HG02642 (cell line): ENCODE measurements at regions not wholly inside any gene's neighbourhood (a gene's known extent, or its start where the extent isn't known, plus 50 kb on each side); places are given as distances from the start of the nearest gene placed in this dataset.
A peak's percentile ranks its signal among the peaks of the same experiment; 100 is the strongest.

Experiments
- ATAC-seq: cut with Tn5 transposase; IDR thresholded peaks from one replicate; pipeline ENCODE4 v1.9.1; 2021; ENCODE audit warnings: mild to moderate bottlenecking; ENCODE audit not compliant: unreplicated experiment, poor library complexity

DNA sequence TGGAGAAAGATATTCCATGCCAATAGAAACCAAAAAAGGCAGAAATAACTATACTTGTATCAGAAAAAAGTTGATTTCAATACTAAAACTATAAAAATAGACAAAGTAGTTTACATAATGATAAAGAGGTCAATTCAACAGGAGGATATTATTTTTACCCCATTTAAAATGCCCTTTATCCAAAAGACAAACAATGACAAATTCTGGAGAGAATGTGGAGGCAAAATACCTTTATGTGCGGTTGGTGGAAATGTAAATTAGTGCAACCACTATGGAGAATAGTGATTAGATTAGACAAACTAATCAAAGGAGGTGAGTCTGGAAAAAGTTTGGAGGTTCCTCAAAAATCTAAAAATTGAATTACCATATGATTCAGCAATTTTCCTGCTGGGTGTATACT lies 1262.3 kb downstream of the GRIK2 start:
- no peak for ATAC-seq

DNA sequence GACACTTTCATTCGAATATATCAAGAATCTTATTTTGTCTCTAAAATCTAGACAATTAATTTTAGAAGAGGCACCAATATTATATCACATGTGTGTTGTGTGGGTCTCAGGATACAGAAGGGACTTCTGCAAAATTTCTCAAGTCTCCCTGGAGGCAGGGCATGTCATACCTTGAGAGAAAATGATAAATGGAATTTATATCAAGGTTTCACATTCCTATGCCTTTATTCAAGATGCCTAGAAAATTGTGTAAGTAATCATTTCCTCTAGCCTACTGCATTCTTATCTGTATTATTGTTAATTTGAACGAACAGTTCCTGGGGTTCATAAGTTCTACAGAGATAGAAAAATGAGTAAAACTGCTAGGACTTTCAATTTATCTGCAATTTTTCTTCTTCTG lies 1247.9 kb downstream of the GRIK2 start:
- no peak for ATAC-seq

DNA sequence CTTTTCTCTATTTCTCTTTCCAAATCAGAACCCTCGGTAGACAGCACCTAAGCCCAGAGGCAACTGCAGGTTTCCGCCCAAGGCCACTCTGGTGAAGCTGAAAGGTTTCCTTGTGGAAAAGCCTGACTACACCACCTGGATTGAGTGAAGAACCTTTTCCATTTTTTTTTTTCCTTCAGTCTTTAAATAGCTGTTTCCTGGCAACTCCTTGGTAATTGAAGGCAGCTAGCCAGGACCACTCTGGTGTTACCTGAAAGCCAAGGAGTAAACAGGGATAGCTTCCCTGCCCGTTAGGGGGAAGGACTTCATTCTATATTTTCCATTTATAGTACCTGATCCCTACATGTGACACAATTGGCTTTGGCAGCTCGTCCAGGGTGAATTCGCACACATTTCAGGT lies 1238.4 kb downstream of the GRIK2 start:
- ATAC-seq = no peak

DNA sequence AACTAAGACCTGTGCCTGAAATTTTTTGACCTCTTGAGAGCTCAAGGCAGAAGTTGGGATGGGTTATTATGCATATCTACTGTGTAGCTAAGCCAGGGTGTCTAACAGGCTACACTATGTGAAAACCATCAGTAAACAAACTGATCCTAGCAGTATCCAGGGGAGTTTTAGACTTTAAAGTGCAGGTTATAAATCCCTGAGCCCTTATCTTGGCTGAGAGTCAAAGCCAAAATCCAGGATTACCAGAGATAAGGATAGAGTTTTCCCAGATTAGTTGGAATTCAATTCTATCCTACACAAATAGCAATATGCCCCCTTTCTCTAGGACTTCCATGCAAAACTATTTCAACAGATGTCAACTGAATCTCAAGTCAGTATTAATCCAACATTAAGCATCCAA lies 1229.7 kb downstream of the GRIK2 start:
- no peak for ATAC-seq

DNA sequence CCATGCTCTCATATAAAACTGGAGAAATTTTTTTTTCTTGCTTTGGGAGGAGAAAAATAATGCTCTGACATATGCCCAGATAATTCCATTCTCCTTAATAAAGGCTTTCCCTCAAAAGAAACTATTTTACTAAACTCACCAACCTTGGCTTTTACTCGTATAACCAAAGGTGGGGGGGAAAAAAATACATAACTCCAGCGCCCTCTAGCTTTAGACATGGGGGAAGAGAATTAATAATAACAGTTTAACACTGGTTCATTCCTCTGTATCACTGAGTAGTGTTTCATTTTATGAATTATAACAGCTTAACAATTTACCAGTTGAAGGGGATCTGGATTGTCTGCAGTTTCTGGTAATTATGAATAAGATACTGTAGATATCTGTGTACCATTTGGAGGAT lies 1226.1 kb downstream of the GRIK2 start:
- no peak for ATAC-seq

DNA sequence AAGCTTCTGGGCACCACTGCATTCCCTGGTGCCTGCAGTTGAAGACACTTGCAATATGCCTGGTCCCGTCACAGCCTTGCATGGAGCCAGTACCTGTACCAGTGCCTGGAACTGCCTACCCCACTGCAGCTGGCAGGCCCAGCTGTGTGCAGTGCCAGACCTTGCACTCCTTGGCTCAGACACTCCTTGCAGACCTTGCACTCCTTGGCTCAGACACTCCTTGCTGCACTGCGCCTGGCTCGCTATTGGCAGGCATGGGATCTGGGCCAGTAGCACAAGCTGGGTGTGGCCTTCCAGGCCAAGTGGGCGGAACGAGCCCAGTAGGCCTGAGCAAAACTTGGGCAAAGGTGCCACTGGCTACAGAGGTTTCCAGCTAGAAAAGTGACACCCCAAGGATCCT lies 1189.1 kb downstream of the GRIK2 start:
- ATAC-seq = no peak

DNA sequence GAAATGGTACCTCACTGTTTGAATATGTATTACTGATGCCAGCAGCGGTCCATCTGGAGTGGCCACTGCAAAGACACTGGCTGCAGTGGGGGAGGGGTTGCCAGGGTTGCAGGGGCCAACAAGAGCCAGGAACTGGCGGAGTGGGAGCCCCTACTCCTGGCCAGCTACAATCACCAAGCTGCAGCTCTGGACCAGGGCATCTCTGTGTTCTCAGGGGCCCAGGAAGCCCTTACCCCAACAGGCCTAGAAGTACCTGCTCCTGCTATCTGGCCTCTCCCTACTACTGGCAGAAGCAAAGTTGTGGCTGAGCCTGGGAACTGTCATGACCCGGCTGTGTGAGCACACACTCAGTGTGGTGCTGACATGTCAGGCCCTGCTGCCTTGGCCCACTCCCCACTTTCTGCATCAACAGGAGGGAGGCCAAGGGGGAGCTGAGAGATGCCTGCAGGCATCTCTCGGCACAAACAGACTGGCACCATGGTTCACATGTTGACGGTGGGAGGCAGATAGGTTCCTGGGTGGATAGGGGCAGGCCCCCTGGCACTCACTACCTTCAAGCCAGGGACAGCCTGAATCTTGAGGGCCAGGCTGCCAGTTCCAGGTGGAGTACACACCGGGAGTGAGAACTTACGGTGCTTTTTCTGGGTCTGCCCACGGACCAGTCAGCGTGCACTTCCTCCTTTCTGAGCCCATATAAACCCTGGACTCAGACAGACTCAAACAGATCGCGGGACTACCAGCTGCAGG lies 1188.0 kb downstream of the GRIK2 start:
- no peak for ATAC-seq

DNA sequence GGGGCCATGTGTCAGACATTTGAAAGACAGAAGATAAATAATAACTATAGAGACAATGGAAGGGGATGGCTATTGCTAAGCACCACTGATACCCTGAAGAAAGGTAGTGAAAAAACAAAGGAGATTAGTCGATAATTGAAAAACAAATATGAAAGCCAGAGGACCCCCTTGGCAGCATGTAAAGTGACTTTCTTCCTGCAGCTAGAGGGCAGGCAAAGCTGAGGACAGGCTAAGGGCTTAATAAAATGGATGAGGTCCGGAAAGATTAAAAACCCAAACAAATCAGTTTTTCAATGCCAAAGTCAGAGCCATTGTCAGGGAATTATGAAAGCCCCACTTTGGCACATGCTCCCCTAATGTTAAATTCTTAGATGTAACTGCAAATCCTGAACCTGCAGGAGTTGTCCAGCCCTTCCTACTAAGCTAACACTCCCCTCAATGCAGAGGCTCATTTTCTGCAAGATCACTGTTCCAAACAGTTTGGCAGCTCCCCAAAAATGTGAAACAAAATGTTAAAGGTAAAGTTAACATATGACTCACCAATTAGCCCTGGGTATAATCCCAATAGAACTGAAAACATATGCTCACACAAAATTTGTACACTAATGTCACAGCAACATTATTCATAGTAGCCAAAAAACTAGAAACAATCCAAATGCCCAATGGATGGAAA lies 1177.9 kb downstream of the GRIK2 start:
- no peak for ATAC-seq

DNA sequence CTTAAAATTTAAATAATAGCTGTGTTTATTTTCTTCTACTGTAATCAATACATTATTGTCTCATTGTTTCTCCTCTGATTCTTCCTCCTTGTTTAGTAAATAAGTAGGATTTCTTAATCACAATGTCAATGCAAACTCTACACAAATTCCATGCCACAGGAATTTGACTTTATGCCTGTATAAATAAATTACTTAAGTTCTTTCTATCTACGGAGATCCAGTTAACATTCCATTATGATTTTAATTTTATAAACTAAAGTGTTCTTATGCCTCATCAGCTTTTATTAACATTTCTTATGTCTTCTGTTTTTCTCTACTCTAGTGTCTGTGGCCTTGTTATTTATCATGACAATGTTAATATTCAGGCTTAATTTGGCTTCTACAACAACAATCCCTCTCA lies 1169.2 kb downstream of the GRIK2 start:
- ATAC-seq = no peak

DNA sequence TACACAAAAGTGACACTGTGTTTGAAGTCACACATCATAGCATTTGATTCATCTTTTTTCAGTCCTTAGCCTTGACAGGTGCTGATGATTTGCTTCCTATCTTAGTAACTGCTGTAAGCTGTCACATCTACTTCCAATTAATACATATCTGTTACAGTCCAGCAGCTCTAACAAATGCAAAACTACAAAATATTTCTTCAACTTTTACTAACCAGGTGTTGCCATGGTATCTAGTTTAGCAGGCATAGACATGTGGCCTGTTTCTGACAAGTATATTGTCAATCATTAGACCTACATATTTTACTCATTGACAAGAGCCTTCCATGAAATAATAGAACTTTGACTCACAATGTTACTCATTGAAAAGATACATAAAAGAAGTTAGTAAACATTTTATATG lies 1159.7 kb downstream of the GRIK2 start:
- ATAC-seq = no peak

DNA sequence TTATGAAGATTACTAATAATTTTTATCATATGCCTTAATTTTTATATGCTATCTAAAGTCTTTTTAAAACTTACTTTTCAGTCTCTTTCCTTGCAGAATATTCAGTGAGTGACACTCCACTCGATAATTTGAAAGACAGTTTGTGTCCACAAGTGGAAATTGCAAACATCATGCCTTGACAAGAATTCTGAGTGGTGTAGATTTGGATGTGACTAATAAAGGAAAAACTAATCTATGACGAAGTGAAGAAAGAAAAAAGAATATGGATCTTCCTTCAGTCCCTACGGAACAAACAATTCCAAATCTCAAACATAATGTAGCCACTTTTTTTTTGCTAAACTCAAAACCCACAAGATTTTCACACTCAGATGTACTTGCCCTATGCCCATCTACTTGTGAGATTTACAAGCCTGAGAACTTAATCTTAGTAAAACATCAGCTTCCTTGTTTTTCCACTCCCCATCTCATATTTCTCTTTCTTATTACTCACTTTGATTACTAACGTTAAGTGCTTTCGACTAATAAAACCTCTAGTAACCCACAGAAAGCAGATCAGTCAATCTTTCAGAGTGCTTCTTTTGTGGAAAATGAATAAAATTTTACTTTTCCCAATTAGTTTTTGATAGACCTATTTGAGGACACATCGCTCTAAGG lies 1155.8 kb downstream of the GRIK2 start:
- no peak for ATAC-seq

DNA sequence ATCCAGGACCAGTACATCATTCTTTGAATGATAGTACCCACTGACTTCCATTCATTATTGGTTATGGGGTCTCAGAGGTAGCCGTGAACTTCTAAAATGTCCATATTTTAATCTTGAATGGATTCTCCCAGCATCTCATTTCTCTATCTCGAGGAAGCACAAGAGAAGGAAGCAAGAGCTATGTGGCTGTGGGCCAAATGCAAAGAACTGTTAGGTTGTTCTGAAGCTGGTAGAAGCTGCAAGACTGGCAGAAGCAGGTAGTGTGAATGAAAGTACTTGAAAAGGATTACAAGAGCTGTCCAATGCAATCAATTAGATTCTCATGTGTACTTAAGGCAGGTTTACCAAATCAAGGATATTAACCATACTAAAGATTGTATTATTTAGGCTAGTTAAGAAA lies 1131.8 kb downstream of the GRIK2 start:
- ATAC-seq = no peak

DNA sequence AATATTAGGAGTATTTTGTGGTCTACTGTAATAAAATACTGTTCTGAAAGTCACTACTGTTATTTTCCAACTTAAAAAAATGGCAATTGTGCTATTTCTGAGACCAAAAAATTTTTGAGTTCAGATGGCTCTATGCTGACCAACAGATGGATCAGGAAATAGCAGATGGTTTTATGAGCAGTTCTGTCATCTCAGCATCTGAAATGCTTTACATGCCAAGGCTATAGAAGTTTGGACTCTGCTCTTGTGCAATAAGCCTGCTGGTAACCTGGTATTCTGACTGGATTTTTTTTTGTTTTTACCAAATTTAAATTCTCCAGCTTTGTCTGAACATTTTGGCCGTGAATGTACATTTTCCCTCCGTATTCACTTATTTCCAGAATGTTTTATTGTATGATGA lies 1127.5 kb downstream of the GRIK2 start:
- no peak for ATAC-seq

DNA sequence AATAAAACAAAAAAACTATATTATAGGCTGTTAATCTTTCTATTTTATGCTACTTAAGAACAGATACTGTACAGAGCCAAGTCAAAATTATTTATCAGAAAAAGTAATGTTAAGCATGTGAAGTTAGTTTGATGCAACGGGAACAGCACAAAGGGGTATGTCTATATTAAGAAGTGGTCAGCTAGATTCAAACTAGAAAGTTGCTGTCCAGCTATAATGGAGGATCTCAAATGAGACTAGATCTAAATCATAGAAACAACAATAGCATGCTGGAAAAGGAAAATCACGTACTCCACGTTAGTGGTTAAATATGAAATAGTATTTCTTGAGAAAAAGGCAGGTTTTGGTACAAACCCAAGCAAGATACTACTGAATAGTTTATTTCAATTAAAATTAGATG lies 1124.0 kb downstream of the GRIK2 start:
- ATAC-seq = no peak

DNA sequence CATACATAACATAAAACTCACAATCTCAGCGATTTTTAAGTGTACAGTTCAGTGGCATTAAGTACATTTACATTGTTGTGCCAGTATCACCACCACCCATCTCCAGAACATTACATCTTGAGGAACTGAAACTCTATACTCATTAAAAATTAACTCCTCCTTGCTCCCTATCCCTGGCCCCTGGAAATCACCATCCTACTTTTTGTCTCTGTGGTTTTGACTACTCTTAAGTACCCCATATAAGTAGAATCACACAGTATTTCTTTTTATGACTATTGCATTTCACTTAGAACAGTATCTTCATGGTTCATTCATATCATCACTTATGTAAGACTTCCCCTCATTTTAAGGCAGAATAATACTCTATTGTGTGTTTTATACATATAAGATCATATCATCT lies 1108.1 kb downstream of the GRIK2 start:
- ATAC-seq = peak; percentile 72

DNA sequence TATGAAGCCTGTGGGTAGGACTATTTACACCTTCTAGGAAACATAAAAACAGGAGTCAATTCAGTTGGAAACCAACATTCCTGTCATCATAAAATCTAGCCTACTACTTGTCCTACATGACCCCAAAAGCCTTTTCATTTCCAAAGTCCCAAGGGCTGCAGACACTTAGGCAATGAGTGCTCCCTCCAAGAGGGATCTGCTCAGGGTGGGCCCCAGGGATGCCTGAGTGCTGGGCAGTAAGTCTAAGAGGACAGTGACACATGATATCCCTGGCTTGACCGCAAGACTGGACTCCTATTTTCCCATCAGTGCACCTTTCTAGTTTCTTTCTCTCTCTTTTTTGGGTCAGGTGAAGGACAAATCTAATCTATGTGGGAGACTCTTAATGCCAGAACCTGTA lies 1101.3 kb downstream of the GRIK2 start:
- no peak for ATAC-seq

DNA sequence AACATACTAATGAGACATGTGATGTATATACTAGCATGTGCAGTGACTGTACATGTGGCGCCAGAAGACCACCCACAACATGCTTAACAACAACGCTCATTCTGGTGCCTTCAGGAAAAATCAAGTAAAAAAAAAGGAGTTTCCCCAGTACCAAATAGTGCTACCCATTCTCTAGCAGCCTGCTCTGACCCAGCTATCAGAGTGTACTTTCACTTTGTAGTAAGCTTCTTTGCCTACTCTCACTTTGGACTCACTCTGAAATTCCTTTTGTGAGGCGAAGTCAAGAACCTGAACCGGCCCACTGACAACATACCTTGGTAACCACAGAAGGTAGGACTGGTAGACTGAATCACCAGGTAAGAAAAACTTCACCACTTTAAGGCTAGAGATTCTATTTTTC lies 1100.0 kb downstream of the GRIK2 start:
- ATAC-seq = no peak

DNA sequence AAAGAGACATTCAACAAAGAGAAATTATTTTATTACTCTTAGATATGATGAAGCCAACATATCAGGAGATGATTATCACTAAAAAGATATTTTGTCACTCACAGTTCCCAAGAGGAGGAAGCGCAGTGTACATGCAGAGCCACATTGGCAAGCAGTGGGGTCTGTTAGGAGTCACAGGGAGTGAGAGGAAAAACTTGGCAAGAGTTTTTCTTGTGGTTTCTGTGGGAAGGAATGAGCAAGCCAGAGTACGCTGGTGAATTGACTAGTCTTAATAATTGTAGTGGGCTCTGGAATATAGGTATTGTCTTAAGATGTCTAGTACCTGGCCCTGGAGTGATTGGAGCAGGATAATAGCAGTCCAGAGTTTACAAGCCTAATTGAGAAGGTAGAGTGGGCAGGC lies 1095.2 kb downstream of the GRIK2 start:
- no peak for ATAC-seq

DNA sequence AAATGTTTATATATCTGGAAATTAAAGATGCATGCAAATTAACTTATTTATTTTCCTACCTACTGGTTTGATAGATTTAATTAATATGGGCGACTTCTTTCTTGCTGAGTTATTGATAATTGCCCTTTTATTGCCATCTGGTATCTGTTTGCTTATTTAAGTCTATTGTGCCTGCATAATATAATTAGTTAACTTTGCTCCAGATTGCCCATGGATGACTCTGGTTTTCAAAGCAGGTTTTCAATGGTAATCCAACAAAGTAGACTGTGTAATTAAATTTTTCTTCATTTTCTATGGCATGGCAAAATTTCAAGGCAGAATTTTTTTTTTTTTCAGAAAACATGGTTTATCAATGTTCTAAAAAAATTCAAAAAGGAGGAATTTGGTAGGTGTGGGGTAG lies 1092.0 kb downstream of the GRIK2 start:
- no peak for ATAC-seq

DNA sequence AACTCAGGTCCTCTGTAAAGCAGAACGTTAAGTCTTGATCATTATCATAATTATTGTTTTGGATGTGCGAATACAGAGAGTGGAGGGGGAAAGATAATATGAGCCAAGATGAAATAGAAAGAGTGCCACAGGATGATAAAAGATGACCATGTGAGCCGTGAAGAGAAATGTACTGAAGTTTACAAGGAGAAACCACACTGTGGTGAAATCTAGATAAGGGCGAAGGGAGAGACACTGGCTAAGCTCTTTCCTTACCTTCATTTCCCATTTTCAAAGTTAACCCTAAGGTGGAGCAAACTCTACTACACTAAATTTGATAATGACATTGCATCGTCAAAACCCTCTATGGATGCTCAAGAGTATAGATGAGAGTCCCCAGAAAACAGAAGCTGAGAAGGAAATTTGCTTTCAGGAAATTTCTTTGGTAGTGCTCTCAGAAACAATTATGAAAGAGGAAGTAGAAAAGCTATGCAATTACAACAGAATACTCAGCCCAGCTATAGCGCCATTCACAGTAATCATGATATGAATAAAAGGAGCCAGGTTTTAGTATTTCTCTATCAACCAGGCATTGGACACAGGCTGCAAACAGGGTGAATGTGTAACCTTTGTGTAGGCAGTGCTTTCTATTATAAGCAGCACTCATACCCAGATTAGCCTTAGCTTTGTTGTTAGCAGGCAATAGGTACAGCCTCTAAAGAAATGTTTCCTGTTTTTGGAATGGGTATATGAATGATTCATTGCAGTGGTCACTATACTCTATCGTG lies 1080.7 kb downstream of the GRIK2 start:
- no peak for ATAC-seq

DNA sequence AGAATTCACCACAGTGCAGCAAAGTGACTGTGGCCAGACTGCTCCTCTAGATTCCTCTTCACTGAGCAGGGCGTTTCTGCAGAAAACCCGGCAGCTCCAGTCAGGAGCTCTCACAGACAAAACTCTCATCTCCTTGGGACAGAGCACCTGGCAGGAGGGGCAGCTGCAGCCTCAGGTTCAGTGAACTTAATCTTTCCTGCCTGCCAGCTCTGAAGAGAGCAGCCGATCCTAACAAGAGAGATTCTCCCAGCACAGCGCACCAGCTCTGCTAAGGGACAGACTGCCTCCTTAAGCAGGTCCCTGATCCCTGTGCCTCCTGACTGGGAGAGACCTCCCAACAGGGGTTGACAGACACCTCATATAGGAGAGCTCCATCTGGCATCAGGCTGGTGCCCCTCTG lies 1065.5 kb downstream of the GRIK2 start:
- ATAC-seq = no peak
